Coronary artery (tissue), 2 donors: ENCODE measurements at regions not wholly inside any gene's neighbourhood (a gene's known extent, or its start where the extent isn't known, plus 50 kb on each side); places are given as distances from the start of the nearest gene placed in this dataset.

ENCODE experiments used
- DNase-seq: peaks from one replicate; pipeline ENCODE4 v3.0.0-alpha.2; 2017; ENCODE audit warnings: low spot score
- H3K27ac ChIP-seq, 2 donors: fragments of 200-600 bp; sonication (generic); one replicate each; pipeline ENCODE4 v1.5.1; 2016 to 2019
- H3K4me3 ChIP-seq: fragments of 200-600 bp; sonication (generic); 2 replicates; pipeline ENCODE4 v1.5.1; 2016; ENCODE audit warnings: mild to moderate bottlenecking, moderate library complexity
- CTCF ChIP-seq: fragments of 200-600 bp; sonication (generic); IDR thresholded peaks from one replicate; pipeline ENCODE4 v1.5.1; 2019; ENCODE audit warnings: antibody characterized with exemption

GRCh38 chr5:120016717-120017382 is 387.5 kb downstream of the FAM170A start:
- no peak overlapping the region for H3K4me3 ChIP-seq
- no peak overlapping the region for H3K27ac ChIP-seq
- TF ChIP-seq CTCF = no peak
- no peak for DNase-seq

GRCh38 chr5:120017513-120017912 is 388.2 kb downstream of the FAM170A start:
- Histone ChIP-seq H3K4me3 (no peak overlapping the region), H3K27ac (no peak overlapping the region)
- TF ChIP-seq CTCF = no peak
- DNase-seq = no peak

- no peak for DNase-seq
- no peak for TF ChIP-seq CTCF
- Histone ChIP-seq H3K4me3 (no peak overlapping the region), H3K27ac (no peak overlapping the region)
Measured at GRCh38 chr5:120035181-120035580, 405.8 kb downstream of the FAM170A start.

- TF ChIP-seq CTCF = no peak
- Histone ChIP-seq H3K27ac (no peak overlapping the region), H3K4me3 (no peak overlapping the region)
- no peak for DNase-seq
Measured at GRCh38 chr5:120035815-120036577, 406.6 kb downstream of the FAM170A start.

- H3K4me3 ChIP-seq = no peak overlapping the region
- DNase-seq = no peak
- no peak overlapping the region for H3K27ac ChIP-seq
- TF ChIP-seq CTCF = no peak
Measured at GRCh38 chr5:120037451-120037850, 408.1 kb downstream of the FAM170A start.

- DNase-seq = no peak
- no peak overlapping the region for H3K4me3 ChIP-seq
- H3K27ac ChIP-seq = no peak overlapping the region
- no peak for TF ChIP-seq CTCF
Measured at GRCh38 chr5:120039111-120039510, 409.8 kb downstream of the FAM170A start.

- Histone ChIP-seq H3K27ac (no peak overlapping the region), H3K4me3 (no peak overlapping the region)
- DNase-seq = no peak
- TF ChIP-seq CTCF = no peak
Measured at GRCh38 chr5:120043431-120043830, 414.1 kb downstream of the FAM170A start.
